ENCODE measurements at regions not wholly inside any gene's neighbourhood (a gene's known extent, or its start where the extent isn't known, plus 50 kb on each side); places are given as distances from the start of the nearest gene placed in this dataset.
A peak's percentile ranks its signal among the peaks of the same experiment; 100 is the strongest.

GRCh38 chr12:87304406-87304805 lies 724.8 kb downstream of the C12orf50 start:
- no peak overlapping the region for H3K4me3 ChIP-seq (ENCODE audit: low read length)
- DNase-seq (ENCODE audit: low read depth) = no peak
- TF ChIP-seq CTCF (conservative IDR thresholded peaks at IDR 0.05; ENCODE audit: low read length) = no peak

GRCh38 chr12:87303396-87304012 lies 725.7 kb downstream of the C12orf50 start:
- no peak for DNase-seq (ENCODE audit: low read depth)
- no peak overlapping the region for H3K4me3 ChIP-seq (ENCODE audit: low read length)
- TF ChIP-seq CTCF (conservative IDR thresholded peaks at IDR 0.05; ENCODE audit: low read length) = no peak

GRCh38 chr12:87302126-87302745 lies 727.0 kb downstream of the C12orf50 start:
- TF ChIP-seq CTCF (conservative IDR thresholded peaks at IDR 0.05; ENCODE audit: low read length) = no peak
- DNase-seq (ENCODE audit: low read depth) = peak; percentile 1
- H3K4me3 ChIP-seq (ENCODE audit: low read length) = no peak overlapping the region

GRCh38 chr12:87290505-87290904 lies 738.7 kb downstream of the C12orf50 start:
- H3K4me3 ChIP-seq (ENCODE audit: low read length) = no peak overlapping the region
- no peak for TF ChIP-seq CTCF (conservative IDR thresholded peaks at IDR 0.05; ENCODE audit: low read length)
- no peak for DNase-seq (ENCODE audit: low read depth)

- TF ChIP-seq CTCF (conservative IDR thresholded peaks at IDR 0.05; ENCODE audit: low read length) = no peak
- H3K4me3 ChIP-seq (ENCODE audit: low read length) = no peak overlapping the region
- no peak for DNase-seq (ENCODE audit: low read depth)
Observed at GRCh38 chr12:87283886-87284285, 745.3 kb downstream of the C12orf50 start.

GRCh38 chr12:87283111-87283510 lies 746.1 kb downstream of the C12orf50 start:
- no peak for TF ChIP-seq CTCF (conservative IDR thresholded peaks at IDR 0.05; ENCODE audit: low read length)

DNA sequence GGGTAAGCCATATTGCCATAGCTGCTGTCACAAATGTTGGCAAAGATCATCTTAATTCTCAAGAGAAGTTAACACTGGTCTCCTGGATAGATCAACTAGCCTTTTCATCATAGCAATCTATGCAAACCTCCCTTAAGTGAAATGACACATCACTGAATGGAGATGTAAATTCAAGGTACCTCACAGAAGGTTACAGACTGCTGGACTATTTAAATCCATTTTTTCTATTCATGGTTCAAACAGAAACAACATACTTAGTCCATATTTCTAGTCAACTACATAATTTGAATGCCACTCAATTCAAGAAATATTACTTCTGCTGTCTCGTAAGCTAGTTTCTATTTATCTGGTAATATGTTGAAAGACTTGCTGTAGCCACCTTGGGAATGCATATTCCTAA lies 748.3 kb downstream of the C12orf50 start:
- no peak overlapping the region for H3K4me3 ChIP-seq (ENCODE audit: low read length)
- no peak for TF ChIP-seq CTCF (conservative IDR thresholded peaks at IDR 0.05; ENCODE audit: low read length)
- no peak for DNase-seq (ENCODE audit: low read depth)

More at GRCh38 chr12:87283111-87283510, 746.1 kb downstream of the C12orf50 start:
- no peak for DNase-seq (ENCODE audit: low read depth)
- H3K4me3 ChIP-seq (ENCODE audit: low read length) = no peak overlapping the region

Measured in AG10803 (cell line).